Liver (tissue), 8 donors: ENCODE measurements at regions not wholly inside any gene's neighbourhood (a gene's known extent, or its start where the extent isn't known, plus 50 kb on each side); places are given as distances from the start of the nearest gene placed in this dataset.

Source experiments
- DNase-seq: peaks from one replicate; pipeline ENCODE4 v3.0.0-alpha.2; 2017; ENCODE audit warnings: low spot score
- H3K27ac ChIP-seq, 2 donors: one replicate each; pipeline ENCODE4 v1.7.0; 2013; ENCODE audit warnings: inconsistent platforms in 2 of 2, low read length in 2 of 2, control low read depth in 1 of 2, low read depth in 1 of 2, mild to moderate bottlenecking in 1 of 2
- H3K27me3 ChIP-seq, 4 donors: one replicate each; pipeline versions ENCODE4 v1.6.1 to v1.7.0; 2013; ENCODE audit warnings: low read length in 3 of 4, inconsistent platforms in 1 of 4, mild to moderate bottlenecking in 1 of 4, moderate library complexity in 1 of 4; ENCODE audit not compliant: control insufficient read depth in 4 of 4, insufficient read depth in 4 of 4
- H3K36me3 ChIP-seq, 4 donors: one replicate each; pipeline versions ENCODE4 v1.6.1 to v1.7.0; 2013; ENCODE audit warnings: low read length in 3 of 4, mild to moderate bottlenecking in 3 of 4, low read depth in 1 of 4, moderate library complexity in 1 of 4; ENCODE audit not compliant: control insufficient read depth in 4 of 4, insufficient read depth in 3 of 4
- H3K4me1 ChIP-seq, 4 donors: one replicate each; pipeline versions ENCODE4 v1.6.1 to v1.7.0; 2013; ENCODE audit warnings: low read length in 3 of 4, mild to moderate bottlenecking in 3 of 4, moderate library complexity in 1 of 4; ENCODE audit not compliant: control insufficient read depth in 4 of 4, insufficient read depth in 4 of 4
- H3K4me3 ChIP-seq, 3 donors: one replicate each; pipeline versions ENCODE4 v1.6.1 to v1.7.0; 2013; ENCODE audit warnings: low read length in 3 of 3, control low read depth in 1 of 3, low read depth in 1 of 3, mild to moderate bottlenecking in 1 of 3
- H3K9ac ChIP-seq, 2 donors: one replicate each; pipeline ENCODE4 v1.7.0; 2013; ENCODE audit warnings: low read length in 2 of 2, mild to moderate bottlenecking in 2 of 2, moderate library complexity in 2 of 2, control low read depth in 1 of 2, low read depth in 1 of 2
- H3K9me3 ChIP-seq, 4 donors: one replicate each; pipeline versions ENCODE4 v1.6.1 to v1.7.0; 2013; ENCODE audit warnings: low read length in 3 of 4; ENCODE audit not compliant: control insufficient read depth in 4 of 4
- ATF3 ChIP-seq: IDR thresholded peaks from 2 replicates; pipeline ENCODE4 v1.6.1; 2016; ENCODE audit warnings: antibody characterized with exemption
- EGR1 ChIP-seq, 2 donors: IDR thresholded peaks; 2 replicates each; pipeline ENCODE4 v1.6.1; 2016 to 2018; ENCODE audit warnings: antibody characterized with exemption in 2 of 2, low read depth in 2 of 2
- FOXA1 ChIP-seq: IDR thresholded peaks from 2 replicates; pipeline ENCODE4 v1.6.1; 2016; ENCODE audit warnings: antibody characterized with exemption
- FOXA2 ChIP-seq: IDR thresholded peaks from 2 replicates; pipeline ENCODE4 v1.6.1; 2016; ENCODE audit warnings: antibody characterized with exemption
- GABPA ChIP-seq, 2 donors: IDR thresholded peaks in 1 of 2; conservative IDR thresholded peaks in 1 of 2; 2 replicates each; pipeline ENCODE4 v1.6.1; 2016; ENCODE audit warnings: antibody characterized with exemption in 2 of 2, mild to moderate bottlenecking in 1 of 2, moderate library complexity in 1 of 2
- HNF4A ChIP-seq, 2 donors: conservative IDR thresholded peaks; 2 replicates each; pipeline ENCODE4 v1.6.1; 2016; ENCODE audit warnings: antibody characterized with exemption in 2 of 2, mild to moderate bottlenecking in 2 of 2
- JUND ChIP-seq, 2 donors: IDR thresholded peaks; 2 replicates each; pipeline ENCODE4 v1.6.1; 2016; ENCODE audit warnings: antibody characterized with exemption in 2 of 2
- MAX ChIP-seq: IDR thresholded peaks from 2 replicates; pipeline ENCODE4 v1.6.1; 2016; ENCODE audit warnings: antibody characterized with exemption
- NR2F2 ChIP-seq: IDR thresholded peaks from 2 replicates; pipeline ENCODE4 v1.6.1; 2016; ENCODE audit warnings: antibody characterized with exemption
- RAD21 ChIP-seq, 2 donors: IDR thresholded peaks; 2 replicates each; pipeline ENCODE4 v1.6.1; 2016; ENCODE audit warnings: antibody characterized with exemption in 2 of 2, mild to moderate bottlenecking in 2 of 2
- RXRA ChIP-seq, 2 donors: IDR thresholded peaks; 2 replicates each; pipeline ENCODE4 v1.6.1; 2017 to 2018; ENCODE audit warnings: antibody characterized with exemption in 2 of 2, mild to moderate bottlenecking in 1 of 2
- TAF1 ChIP-seq: conservative IDR thresholded peaks from 2 replicates; pipeline ENCODE4 v1.6.1; 2016; ENCODE audit warnings: antibody characterized with exemption, mild to moderate bottlenecking
- YY1 ChIP-seq: IDR thresholded peaks from 2 replicates; pipeline ENCODE4 v1.6.1; 2016; ENCODE audit warnings: antibody characterized with exemption, mild to moderate bottlenecking
- WGBS: extraction: QIAGEN DNeasy Blood & Tissue Kit; methylation state at CpG from one replicate; pipeline ENCODE4 v1.1.7; 2013; 5-methylcytosine and 5-hydroxymethylcytosine counted together
- TF ChIP-seq, protein P1 (sequence below): fragments of 150-350 bp; IDR thresholded peaks from 2 replicates; pipeline ENCODE4 v1.5.1; 2017; ENCODE audit warnings: improper control_type of control experiment, low read depth, low read length; ENCODE audit not compliant: missing input control
- TF ChIP-seq, protein P2 (sequence below): IDR thresholded peaks from 2 replicates; pipeline ENCODE4 v1.6.1; 2016; ENCODE audit warnings: antibody characterized with exemption, mild to moderate bottlenecking
- donor health status: healthy.
- donor health status: healthy.
- donor health status: healthy.
- donor health status: healthy.
- donor health status: healthy.

DNA sequence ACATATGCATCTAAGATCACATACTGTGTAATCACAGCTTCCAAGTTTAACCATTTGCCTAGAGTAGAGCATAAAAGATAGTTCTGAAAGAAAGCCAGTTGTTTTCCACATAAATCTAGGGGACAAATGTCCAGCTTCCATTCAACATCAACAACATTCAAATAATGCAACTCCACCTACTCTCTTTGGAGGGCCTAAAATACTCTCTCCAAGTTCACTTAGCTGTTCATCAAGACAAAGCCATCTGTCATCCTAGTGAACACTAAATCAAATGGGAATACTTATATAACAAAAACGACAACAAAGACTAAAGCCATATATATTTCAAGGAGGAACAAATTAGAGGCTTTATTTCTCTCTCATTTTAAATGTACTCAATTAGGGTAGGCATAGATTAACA lies 221.5 kb upstream of the CDH2 start:
- TF ChIP-seq FOXA1 (no peak), RAD21 (IDR thresholded peaks at IDR 0.05) (no peak), EGR1 (IDR thresholded peaks at IDR 0.05; ENCODE audit: low read depth in 2 of 2) (no peak), ATF3 (no peak), FOXA2 (no peak), GABPA (IDR thresholded peaks at IDR 0.05 in 1 of 2, conservative IDR thresholded peaks at IDR 0.05 in 1 of 2) (no peak)
- TF ChIP-seq, protein P1, sequence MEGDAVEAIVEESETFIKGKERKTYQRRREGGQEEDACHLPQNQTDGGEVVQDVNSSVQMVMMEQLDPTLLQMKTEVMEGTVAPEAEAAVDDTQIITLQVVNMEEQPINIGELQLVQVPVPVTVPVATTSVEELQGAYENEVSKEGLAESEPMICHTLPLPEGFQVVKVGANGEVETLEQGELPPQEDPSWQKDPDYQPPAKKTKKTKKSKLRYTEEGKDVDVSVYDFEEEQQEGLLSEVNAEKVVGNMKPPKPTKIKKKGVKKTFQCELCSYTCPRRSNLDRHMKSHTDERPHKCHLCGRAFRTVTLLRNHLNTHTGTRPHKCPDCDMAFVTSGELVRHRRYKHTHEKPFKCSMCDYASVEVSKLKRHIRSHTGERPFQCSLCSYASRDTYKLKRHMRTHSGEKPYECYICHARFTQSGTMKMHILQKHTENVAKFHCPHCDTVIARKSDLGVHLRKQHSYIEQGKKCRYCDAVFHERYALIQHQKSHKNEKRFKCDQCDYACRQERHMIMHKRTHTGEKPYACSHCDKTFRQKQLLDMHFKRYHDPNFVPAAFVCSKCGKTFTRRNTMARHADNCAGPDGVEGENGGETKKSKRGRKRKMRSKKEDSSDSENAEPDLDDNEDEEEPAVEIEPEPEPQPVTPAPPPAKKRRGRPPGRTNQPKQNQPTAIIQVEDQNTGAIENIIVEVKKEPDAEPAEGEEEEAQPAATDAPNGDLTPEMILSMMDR = no peak
- 64% methylated on average over 1 of the region's 1 CpG for WGBS
- Histone ChIP-seq H3K27ac (no peak overlapping the region), H3K9me3 (no peaks in the 10 kb centered on the region), H3K27me3 (no peaks in the 10 kb centered on the region), H3K4me1 (no peaks in the 10 kb centered on the region), H3K4me3 (no peak overlapping the region), H3K36me3 (no peaks in the 10 kb centered on the region), H3K9ac (no peak overlapping the region)
- DNase-seq = no peak

DNA sequence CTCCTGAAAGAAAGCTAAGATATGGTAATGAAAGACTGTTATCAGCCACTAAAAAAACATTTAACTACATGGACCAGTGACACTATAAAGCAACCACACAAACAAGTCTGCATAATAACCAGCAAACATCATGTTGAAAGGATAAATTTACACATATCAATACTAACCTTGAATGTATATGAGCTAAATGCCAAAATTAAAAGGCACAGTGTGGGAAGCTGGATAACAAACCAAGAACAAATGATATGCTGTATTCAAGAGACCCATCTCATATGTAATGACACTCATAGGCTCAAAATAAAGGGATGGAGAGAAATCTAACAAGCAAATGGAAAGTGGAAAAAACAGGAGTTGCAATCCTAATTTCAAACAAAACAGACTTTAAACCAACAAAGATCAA lies 213.1 kb upstream of the CDH2 start:
- H3K27ac ChIP-seq = no peak overlapping the region
- H3K9ac ChIP-seq = no peak overlapping the region
- TF ChIP-seq EGR1 (IDR thresholded peaks at IDR 0.05; ENCODE audit: low read depth in 2 of 2) (no peak), ATF3 (no peak), YY1 (no peak), JUND (IDR thresholded peaks at IDR 0.05) (no peak), MAX (no peak), TAF1 (no peak), RXRA (IDR thresholded peaks at IDR 0.05) (no peak), FOXA1 (no peak), GABPA (IDR thresholded peaks at IDR 0.05 in 1 of 2, conservative IDR thresholded peaks at IDR 0.05 in 1 of 2) (no peak), NR2F2 (no peak), HNF4A (conservative IDR thresholded peaks at IDR 0.05) (no peak)
- TF ChIP-seq, protein P2, sequence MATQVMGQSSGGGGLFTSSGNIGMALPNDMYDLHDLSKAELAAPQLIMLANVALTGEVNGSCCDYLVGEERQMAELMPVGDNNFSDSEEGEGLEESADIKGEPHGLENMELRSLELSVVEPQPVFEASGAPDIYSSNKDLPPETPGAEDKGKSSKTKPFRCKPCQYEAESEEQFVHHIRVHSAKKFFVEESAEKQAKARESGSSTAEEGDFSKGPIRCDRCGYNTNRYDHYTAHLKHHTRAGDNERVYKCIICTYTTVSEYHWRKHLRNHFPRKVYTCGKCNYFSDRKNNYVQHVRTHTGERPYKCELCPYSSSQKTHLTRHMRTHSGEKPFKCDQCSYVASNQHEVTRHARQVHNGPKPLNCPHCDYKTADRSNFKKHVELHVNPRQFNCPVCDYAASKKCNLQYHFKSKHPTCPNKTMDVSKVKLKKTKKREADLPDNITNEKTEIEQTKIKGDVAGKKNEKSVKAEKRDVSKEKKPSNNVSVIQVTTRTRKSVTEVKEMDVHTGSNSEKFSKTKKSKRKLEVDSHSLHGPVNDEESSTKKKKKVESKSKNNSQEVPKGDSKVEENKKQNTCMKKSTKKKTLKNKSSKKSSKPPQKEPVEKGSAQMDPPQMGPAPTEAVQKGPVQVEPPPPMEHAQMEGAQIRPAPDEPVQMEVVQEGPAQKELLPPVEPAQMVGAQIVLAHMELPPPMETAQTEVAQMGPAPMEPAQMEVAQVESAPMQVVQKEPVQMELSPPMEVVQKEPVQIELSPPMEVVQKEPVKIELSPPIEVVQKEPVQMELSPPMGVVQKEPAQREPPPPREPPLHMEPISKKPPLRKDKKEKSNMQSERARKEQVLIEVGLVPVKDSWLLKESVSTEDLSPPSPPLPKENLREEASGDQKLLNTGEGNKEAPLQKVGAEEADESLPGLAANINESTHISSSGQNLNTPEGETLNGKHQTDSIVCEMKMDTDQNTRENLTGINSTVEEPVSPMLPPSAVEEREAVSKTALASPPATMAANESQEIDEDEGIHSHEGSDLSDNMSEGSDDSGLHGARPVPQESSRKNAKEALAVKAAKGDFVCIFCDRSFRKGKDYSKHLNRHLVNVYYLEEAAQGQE = no peak
- no peak overlapping the region for H3K4me3 ChIP-seq
- no peak for DNase-seq
- H3K4me1 ChIP-seq = no peaks in the 10 kb centered on the region
- H3K9me3 ChIP-seq = peaks cover 0 to 9% (median 1%) of the 10 kb centered on the region in 4 donors
- no peaks in the 10 kb centered on the region for H3K27me3 ChIP-seq
- no peaks in the 10 kb centered on the region for H3K36me3 ChIP-seq
